NCI-H2196 (cell line): ENCODE measurements at regions not wholly inside any gene's neighbourhood (a gene's known extent, or its start where the extent isn't known, plus 50 kb on each side); places are given as distances from the start of the nearest gene placed in this dataset.
"Not testable (repeated sequence)": the region's sequence is repeated elsewhere in the genome, so short reads cannot be mapped to it uniquely, and the experiment has no call there.

ENCODE experiments used
- DNase-seq: peaks from one replicate; lab custom pipeline; 2025; ENCODE audit not compliant: unreplicated experiment; lab: John Stamatoyannopoulos, UW

GRCh38 chr13:28607187-28607955, 51.6 kb upstream of the POMP start:
- no peak for DNase-seq

GRCh38 chr13:28606466-28606865, 52.5 kb upstream of the POMP start:
- DNase-seq = no peak

GRCh38 chr13:28605147-28605546, 53.8 kb upstream of the POMP start:
- DNase-seq = not testable (repeated sequence)

GRCh38 chr13:28603043-28603664, 55.8 kb upstream of the POMP start:
- DNase-seq = no peak

GRCh38 chr13:28602580-28602979, 56.4 kb upstream of the POMP start:
- DNase-seq = no peak

GRCh38 chr13:28601581-28601980, 57.3 kb upstream of the POMP start:
- DNase-seq = no peak

GRCh38 chr13:28597641-28598040, 61.3 kb upstream of the POMP start:
- no peak for DNase-seq

- no peak for DNase-seq
Measured at GRCh38 chr13:28590461-28590860, 68.5 kb upstream of the POMP start.

- DNase-seq = no peak
Measured at GRCh38 chr13:28588296-28588695, 70.6 kb upstream of the POMP start.

- no peak for DNase-seq
Measured at GRCh38 chr13:28587174-28587540, 71.8 kb upstream of the POMP start.

- DNase-seq = no peak
Measured at GRCh38 chr13:28586439-28587173, 72.3 kb upstream of the POMP start.

- no peak for DNase-seq
Measured at GRCh38 chr13:28585561-28585960, 73.4 kb upstream of the POMP start.

- no peak for DNase-seq
Measured at GRCh38 chr13:28584873-28585381, 74.0 kb upstream of the POMP start.

- no peak for DNase-seq
Measured at GRCh38 chr13:28583651-28584091, 75.3 kb upstream of the POMP start.

GRCh38 chr13:28582892-28583240, 76.1 kb upstream of the POMP start:
- DNase-seq = no peak

- DNase-seq = no peak
Measured at GRCh38 chr13:28582225-28582891, 76.6 kb upstream of the POMP start.

- no peak for DNase-seq
Measured at GRCh38 chr13:28581451-28581850, 77.5 kb upstream of the POMP start.

GRCh38 chr13:28579736-28580135, 79.2 kb upstream of the POMP start:
- DNase-seq = no peak

- DNase-seq = no peak
Measured at GRCh38 chr13:28579322-28579721, 79.6 kb upstream of the POMP start.

GRCh38 chr13:28576067-28576466, 81.1 kb upstream of the FLT1 start:
- no peak for DNase-seq

GRCh38 chr13:28575200-28575599, 80.3 kb upstream of the FLT1 start:
- no peak for DNase-seq
